ENCODE measurements at regions not wholly inside any gene's neighbourhood (a gene's known extent, or its start where the extent isn't known, plus 50 kb on each side); places are given as distances from the start of the nearest gene placed in this dataset.

GRCh38 chr5:108436696-108437095 lies 54.8 kb upstream of the FBXL17 start:
- peaks cover 13% of the 10 kb centered on the region; the same call in 2 of the 3 replicates for H3K9me3 Mint-ChIP-seq
- H3K4me3 Mint-ChIP-seq = no peak overlapping the region
- H3K36me3 Mint-ChIP-seq (ENCODE audit: low read depth) = no peaks in the 10 kb centered on the region
- H3K27me3 ChIP-seq (ENCODE audit: insufficient read depth) = no peaks in the 10 kb centered on the region
- no peaks in the 10 kb centered on the region for H3K36me3 ChIP-seq (ENCODE audit: insufficient read depth)
- peaks cover 7% of the 10 kb centered on the region; the same call in 2 of the 3 replicates for H3K4me1 Mint-ChIP-seq
- peak overlapping the region; percentile 95 for H2AFZ ChIP-seq
- H3K4me1 ChIP-seq (ENCODE audit: insufficient read depth) = no peaks in the 10 kb centered on the region
- H3K27ac ChIP-seq (ENCODE audit: low read depth) = no peak overlapping the region
- DNase-seq (ENCODE audit: low spot score) (no peak), ATAC-seq (no peak)
- H4K20me1 ChIP-seq (replicated peaks; ENCODE audit: insufficient read depth) = no peaks in the 10 kb centered on the region
- no peaks in the 10 kb centered on the region for H3K79me2 ChIP-seq (replicated peaks; ENCODE audit: insufficient read depth)
- peaks cover 4% of the 10 kb centered on the region; the same call in 1 of the 2 replicates for H3K9me2 ChIP-seq (ENCODE audit: insufficient read depth)
- no peak overlapping the region for H3K4me2 ChIP-seq
- no peak for TF ChIP-seq EZH2phosphoT487 (IDR thresholded peaks at IDR 0.05; ENCODE audit: unreplicated experiment)
- no peak for TF ChIP-seq NANOG (IDR thresholded peaks at IDR 0.05; ENCODE audit: borderline replicate concordance)
- TF ChIP-seq JUNB (IDR thresholded peaks at IDR 0.05; ENCODE audit: unreplicated experiment) = no peak
- no peak for TF ChIP-seq REST (IDR thresholded peaks at IDR 0.05; ENCODE audit: unreplicated experiment)
- no peak for TF ChIP-seq ZNF114 (CRISPR knock-in tag; IDR thresholded peaks at IDR 0.05)
- no peak for TF ChIP-seq ZNF462 (CRISPR knock-in tag; IDR thresholded peaks at IDR 0.05)
- no peak for TF ChIP-seq ZNF331 (CRISPR knock-in tag; IDR thresholded peaks at IDR 0.05; ENCODE audit: low read depth)
- no peak for TF ChIP-seq CREB1 (CRISPR knock-in tag; IDR thresholded peaks at IDR 0.05; ENCODE audit: low read depth)
- TF ChIP-seq STAT1 (IDR thresholded peaks at IDR 0.05; ENCODE audit: unreplicated experiment) = no peak
- TF ChIP-seq POLR2AphosphoS5 (IDR thresholded peaks at IDR 0.05; ENCODE audit: low read depth) = no peak
- TF ChIP-seq ETS1 (IDR thresholded peaks at IDR 0.05) = no peak
- TF ChIP-seq EZH2 (IDR thresholded peaks at IDR 0.05; ENCODE audit: low read depth, unreplicated experiment) = no peak
- no peak overlapping the region for H3K4me3 ChIP-seq
- no peak overlapping the region; the same call in 1 of the 2 replicates for H3K27ac Mint-ChIP-seq
- H3F3A ChIP-seq (replicated peaks; ENCODE audit: low read depth) = no peaks in the 10 kb centered on the region
- no peaks in the 10 kb centered on the region for H3K27me3 Mint-ChIP-seq (ENCODE audit: insufficient read depth, low read depth, poor library complexity)

All from GM23338 (cell line).